Right forelimb (tissue), 1 donor: ENCODE measurements at regions not wholly inside any gene's neighbourhood (a gene's known extent, or its start where the extent isn't known, plus 50 kb on each side); places are given as distances from the start of the nearest gene placed in this dataset.
"Not testable (repeated sequence)": the region's sequence is repeated elsewhere in the genome, so short reads cannot be mapped to it uniquely, and the experiment has no call there.

ENCODE experiments used
- DNase-seq: peaks from one replicate; pipeline ENCODE4 v3.0.0-alpha.2; 2018

DNA sequence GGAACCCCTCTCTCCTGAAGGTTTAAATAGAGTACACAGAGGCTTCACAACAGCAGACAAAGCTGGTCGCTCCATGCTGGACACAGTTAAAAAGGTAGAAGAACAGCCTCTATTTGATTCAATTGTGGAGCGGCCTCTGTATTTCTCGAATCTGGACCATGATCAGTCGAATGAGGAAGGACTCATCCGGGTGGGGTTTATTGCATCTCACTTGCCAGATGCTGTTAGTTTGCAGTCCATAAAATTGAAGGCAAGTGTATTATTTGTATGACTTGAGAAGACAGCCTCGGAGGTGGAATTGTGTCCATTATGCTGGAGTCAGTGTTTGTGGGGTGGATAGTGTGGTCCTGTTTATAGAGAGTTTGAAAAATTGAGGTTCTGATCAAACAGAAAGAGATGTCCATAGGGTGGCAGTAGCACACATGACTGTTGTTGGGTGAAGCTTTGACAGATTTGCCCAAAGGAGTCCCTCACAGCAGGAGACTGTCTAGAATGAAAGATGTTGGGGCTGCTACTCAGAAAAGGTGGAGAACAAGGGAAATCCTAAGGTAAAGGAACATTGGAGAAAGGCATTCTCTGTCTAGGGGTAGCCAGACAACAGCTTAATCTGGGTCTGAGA is 545.5 kb downstream of the RPIA start:
- DNase-seq: not testable (repeated sequence)

GRCh38 chr2:89237783-89238182 is 546.3 kb downstream of the RPIA start:
- DNase-seq: not testable (repeated sequence)

DNA sequence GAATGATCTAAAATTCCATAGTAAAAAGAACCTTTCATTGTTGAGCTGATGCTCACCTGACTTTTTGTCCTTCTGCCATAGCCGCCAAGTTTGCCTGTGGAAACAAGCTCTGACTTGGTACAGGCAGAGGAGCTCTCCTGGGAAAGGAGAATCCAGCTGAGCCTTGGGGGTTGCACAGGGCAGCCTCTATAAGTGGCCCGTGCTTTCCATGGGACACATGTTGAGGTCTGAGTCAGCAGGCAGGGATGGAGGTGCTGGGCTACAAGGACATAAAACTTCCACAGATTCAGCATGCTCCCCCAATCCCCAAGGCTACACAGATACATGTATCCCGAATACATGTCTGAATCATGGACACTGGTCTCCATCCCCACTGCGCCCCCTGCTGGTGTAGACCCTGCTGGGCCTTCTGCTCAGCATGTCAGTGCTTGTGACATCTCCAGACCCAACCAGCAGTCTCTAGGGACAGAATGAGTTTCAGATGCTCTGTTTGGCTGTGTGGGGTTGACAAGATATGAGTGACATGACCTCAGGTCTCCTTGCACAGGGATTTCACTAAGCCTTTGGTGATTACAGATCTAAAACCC is 551.7 kb downstream of the RPIA start:
- DNase-seq: not testable (repeated sequence)

DNA sequence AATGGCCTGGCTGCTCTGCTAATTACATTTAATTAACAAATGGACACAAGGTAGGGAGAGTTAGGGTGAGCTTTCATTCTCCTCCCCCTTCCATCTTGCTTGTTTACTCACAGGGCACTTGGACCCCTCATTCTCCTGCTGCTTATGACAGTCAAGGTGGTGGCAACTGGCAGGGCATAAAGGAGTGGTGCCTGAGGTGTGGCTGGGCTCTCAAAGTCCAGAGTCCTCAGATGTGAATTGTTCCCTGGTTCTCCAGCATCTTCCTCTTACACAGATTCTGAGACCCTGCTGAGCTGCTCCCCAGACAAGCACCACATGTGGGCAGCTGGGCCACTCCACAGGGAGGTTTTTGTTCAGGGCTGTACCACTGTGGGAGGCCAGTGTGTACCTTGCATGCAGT is 552.9 kb downstream of the RPIA start:
- not testable (repeated sequence) for DNase-seq

GRCh38 chr2:89245478-89245877 is 554.0 kb downstream of the RPIA start:
- not testable (repeated sequence) for DNase-seq

GRCh38 chr2:89246027-89246426 is 554.6 kb downstream of the RPIA start:
- not testable (repeated sequence) for DNase-seq

DNA sequence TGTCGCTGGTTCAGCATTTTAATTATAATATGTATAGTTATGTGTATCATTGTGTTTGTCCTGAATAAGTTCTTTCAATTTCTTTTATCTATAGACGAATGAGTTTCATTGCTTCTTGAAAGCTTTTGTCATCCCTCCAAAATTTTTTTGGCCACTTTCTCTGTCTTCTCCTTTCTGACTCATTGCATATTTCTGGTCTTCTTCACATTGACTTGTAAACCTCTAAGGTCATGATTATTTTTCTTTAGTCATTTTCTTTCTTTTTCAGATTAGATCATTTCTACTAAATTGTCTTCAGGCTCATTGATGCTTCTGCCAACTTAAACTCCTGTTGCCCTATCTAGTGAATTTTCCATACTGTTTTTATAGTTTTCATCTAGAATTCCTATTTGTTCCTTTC is 555.1 kb downstream of the RPIA start:
- DNase-seq: not testable (repeated sequence)

DNA sequence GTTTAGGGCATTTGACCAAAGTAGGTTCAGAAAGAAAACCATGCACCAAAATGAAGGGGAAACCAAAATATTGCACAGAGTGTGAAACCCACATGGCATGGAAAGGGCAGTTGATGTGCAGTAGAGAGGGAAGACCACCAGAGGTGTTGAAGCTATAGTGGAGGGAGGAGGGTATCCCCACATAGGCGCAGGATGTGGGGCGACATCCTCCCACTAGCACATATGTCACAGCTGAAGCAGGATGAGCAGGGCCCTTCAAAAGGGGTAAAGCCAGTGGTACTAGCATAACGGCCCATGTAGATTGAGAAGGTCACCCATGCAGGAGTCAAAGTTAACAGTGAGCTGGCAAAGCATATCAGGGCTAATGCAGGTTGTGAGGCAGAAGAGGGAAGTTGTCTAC is 563.5 kb downstream of the RPIA start:
- DNase-seq: not testable (repeated sequence)

GRCh38 chr2:89273443-89273842 is 582.0 kb downstream of the RPIA start:
- DNase-seq: not testable (repeated sequence)

DNA sequence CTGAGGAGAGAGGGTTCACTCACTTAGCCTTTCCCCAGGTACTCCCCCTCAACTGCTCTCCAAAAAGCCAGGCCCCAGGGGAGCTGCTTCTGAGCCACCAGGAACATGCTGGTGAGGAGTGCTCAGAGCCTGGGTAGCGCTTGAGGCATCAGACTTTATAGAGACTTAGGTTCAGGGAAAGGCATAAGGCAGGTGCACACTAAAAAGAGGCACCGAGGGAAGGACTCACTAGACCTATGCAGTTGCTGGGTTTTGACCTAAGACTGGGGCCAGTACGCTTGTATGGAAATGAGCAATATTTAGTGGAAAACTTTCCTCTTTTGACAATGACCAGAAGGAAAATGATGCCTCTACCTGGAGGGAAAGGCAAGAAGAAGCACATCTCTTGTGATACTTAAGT is 589.1 kb downstream of the RPIA start:
- not testable (repeated sequence) for DNase-seq

DNA sequence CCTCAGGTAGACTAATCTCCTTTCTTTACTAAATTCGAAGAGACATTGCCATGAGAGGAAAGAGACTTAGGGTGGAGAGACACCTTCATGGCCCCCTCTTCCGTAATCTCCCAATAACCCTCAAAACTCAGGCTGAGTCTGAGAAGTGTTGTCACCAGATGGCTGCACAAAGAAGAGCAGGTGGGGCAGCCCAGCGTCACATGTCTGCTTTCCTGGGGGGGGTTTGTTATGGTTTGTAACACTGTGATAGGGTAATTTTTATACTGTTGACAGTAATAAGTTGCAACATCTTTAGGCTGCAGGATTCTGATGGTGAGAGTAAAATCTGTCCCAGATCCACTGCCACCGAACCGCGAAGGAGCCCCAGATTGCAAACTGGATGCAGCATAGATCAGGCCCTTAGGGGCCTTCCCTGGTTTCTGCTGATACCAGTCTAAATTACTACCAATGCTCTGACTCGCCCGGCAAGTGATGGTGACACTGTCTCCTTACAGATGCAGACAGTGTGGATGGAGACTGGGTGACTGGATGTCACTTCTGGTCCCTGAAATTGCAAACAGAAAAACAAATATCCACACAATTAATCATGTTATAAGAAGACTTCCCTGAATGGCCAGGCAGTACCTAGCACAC is 595.1 kb downstream of the RPIA start:
- not testable (repeated sequence) for DNase-seq

- DNase-seq: not testable (repeated sequence)
Observed at GRCh38 chr2:89287084-89287483, 595.6 kb downstream of the RPIA start.

- DNase-seq: not testable (repeated sequence)
Observed at GRCh38 chr2:89291717-89292298, 600.3 kb downstream of the RPIA start.

GRCh38 chr2:89293399-89293798 is 601.9 kb downstream of the RPIA start:
- DNase-seq: not testable (repeated sequence)

DNA sequence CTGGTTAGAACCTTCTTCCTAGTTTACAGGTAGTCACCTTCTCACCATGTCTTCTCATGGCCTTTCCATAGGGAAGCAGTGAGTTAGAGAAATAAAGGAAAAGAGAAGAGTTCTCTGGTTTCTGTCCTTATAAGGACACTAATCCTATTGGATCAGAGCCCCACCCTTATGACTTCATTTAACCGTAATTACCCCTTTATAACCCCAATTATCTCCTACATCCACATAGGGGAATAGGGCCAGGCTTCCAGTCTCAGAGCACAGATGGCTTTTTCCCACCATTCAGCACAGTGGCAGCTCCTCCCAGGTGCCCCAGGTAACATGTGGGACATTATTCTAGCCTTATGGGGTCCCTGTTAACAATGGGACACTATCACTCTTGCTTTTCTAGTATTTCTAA is 602.9 kb downstream of the RPIA start:
- not testable (repeated sequence) for DNase-seq

- DNase-seq: not testable (repeated sequence)
Observed at GRCh38 chr2:89296820-89297398, 605.4 kb downstream of the RPIA start.

DNA sequence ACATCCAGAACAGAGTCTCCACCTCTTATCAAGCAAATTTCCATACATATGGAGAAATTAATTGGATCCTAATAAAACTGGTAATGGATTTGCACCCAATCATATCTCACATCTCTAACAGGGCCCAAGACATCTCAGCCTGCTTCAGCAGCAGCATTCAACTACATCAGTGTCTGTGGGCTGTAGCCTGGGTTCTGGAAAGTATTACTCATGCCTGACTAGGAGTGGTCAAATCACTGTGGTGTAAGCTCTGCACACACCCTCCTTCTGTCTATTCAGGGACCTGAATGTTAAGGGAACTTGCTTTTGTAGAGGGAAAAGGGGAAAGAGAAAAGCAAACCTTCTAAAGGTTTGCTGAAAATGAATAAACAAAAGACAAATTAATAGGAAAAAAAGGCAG is 607.7 kb downstream of the RPIA start:
- not testable (repeated sequence) for DNase-seq

- DNase-seq: not testable (repeated sequence)
Observed at GRCh38 chr2:89305623-89306022, 614.1 kb downstream of the RPIA start.

- not testable (repeated sequence) for DNase-seq
Observed at GRCh38 chr2:89306869-89307637, 615.6 kb downstream of the RPIA start.

DNA sequence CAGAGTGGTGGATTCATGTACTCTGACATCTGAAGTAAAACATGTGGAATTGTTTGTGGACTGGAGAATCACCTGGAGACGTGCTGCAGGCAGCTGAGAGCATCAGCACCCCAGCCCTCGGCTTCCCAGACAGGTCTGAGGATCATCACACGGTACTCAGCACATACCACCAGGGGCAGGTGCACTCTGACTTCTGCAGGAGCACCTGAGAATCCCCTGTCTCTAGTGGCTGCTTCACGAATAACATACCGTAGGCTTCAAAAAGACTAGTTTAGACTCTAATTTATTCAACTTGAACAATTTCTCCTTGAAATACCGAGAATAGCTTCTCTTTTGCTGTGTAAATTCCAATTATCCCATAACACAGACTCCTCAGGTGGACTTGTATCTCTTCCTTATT is 627.5 kb downstream of the RPIA start:
- DNase-seq: not testable (repeated sequence)

DNA sequence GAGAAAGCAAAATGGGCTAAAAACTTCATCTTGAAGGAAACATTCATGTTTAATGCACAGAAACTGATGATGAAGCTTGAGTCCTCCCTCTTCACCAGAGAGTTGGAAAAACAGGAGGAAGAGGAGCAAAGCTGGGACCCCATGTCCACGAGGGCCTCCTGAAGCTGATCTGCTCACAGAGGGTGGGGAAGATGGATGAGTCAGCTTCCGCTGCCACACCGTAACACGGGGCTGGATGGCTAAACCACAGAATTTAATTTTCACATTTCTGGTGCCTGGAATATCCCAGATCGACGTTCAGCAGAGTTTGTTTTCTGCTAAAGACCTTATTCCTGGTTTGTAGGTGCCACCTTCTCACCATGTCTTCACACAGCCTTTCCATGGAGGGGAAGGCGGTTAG is 634.4 kb downstream of the RPIA start:
- not testable (repeated sequence) for DNase-seq

GRCh38 chr2:89326455-89326854 is 635.0 kb downstream of the RPIA start:
- DNase-seq: not testable (repeated sequence)

DNA sequence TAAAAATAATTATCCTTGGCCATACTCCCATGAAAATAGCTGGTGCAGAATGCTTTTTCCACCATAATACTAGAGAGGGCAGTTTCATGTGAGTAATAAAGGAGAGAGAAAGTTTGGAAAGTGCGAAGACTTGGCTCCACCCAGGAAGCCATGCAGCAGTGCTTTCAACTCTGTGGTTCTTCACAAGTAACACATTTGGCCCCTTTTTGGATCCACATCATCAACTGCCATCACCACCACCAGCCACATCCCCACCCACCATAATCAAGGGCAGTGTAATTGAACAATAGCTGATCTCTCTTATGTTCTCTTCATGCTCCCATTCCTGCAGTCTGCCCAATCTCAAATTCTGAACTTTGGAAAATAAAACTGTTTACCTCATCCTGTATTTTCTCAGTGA is 637.3 kb downstream of the RPIA start:
- not testable (repeated sequence) for DNase-seq
